ENCODE measurements at regions not wholly inside any gene's neighbourhood (a gene's known extent, or its start where the extent isn't known, plus 50 kb on each side); places are given as distances from the start of the nearest gene placed in this dataset.
"Not testable (repeated sequence)": the region's sequence is repeated elsewhere in the genome, so short reads cannot be mapped to it uniquely, and the experiment has no call there.

DNA sequence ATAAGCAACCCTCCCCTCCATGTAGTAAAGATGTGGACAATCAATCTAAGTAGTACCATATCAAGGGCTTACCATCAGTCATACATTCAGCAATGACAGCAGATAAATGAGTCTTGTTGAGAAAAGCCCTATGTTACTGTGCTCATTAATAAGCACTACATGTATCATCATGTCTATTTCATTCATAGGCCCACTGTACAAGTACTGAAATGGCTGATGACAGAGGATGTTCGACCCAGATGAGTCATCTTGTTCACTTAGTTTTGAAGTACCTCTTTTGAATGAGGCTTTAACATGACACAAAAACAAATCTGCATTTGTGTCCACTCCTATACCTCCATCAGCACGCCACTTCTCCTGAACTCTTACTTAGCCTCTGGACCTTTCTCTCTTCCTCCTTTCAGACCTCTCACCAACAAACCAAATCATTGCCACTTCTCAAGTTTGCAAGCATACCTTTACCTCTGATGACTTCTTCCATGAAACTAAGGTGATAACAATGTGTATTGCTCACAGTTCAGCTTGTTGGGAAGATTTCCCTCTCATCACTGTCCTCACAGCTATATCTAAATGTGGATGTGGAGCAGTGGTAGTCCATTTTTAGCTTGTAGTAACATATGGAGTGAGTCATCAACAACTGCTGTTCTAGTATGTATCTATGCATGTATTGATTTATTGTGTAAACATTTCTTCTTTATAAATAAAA, 921.0 kb upstream of the SLC39A10 start:
- no peak for DNase-seq

- no peak for DNase-seq
Measured at GRCh38 chr2:194730266-194730665, 926.8 kb upstream of the SLC39A10 start.

DNA sequence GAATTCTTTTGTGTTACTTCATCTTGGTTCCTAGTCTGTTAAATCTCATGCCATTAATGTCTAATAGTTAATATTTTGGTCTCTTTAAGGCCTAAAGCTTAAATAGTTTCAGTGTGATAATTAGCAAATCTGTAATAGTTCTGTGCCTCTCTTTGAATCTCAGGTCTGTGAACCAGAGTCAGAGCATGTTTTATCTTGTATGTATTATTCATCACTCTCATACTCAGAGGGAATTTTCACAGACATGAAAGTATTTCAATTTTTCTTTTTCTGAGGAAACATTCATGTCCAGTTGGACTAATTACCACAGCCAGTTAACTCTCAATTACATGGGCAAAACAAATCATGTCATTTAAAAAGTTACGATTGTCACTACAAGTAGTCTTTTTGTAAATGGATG, 931.9 kb upstream of the SLC39A10 start:
- no peak for DNase-seq

DNA sequence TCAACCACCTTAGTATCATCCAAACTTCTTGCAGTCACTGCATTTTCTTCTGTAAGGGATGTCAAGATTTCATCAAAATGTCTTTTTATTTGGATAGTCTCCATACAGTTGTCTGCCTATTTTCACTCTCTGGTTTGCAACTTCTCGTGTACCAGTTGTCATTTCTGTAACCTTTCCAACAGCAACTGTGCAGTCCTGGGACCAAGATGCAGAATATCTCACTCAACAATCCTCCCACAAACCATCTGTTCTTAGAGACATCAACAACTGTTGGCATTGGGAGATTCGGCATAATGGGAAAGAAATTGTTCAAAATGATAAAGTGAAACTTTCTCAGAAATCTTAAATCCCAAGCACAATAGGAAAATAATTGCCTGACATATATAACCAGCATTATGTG, 933.6 kb upstream of the SLC39A10 start:
- DNase-seq = no peak

- no peak for DNase-seq
Measured at GRCh38 chr2:194721227-194721626, 935.8 kb upstream of the SLC39A10 start.

GRCh38 chr2:194720462-194720861, 936.6 kb upstream of the SLC39A10 start:
- DNase-seq = no peak

- no peak for DNase-seq
Measured at GRCh38 chr2:194718881-194719280, 938.1 kb upstream of the SLC39A10 start.

- no peak for DNase-seq
Measured at GRCh38 chr2:194714541-194714940, 942.5 kb upstream of the SLC39A10 start.

GRCh38 chr2:194709840-194710239, 947.2 kb upstream of the SLC39A10 start:
- no peak for DNase-seq

DNA sequence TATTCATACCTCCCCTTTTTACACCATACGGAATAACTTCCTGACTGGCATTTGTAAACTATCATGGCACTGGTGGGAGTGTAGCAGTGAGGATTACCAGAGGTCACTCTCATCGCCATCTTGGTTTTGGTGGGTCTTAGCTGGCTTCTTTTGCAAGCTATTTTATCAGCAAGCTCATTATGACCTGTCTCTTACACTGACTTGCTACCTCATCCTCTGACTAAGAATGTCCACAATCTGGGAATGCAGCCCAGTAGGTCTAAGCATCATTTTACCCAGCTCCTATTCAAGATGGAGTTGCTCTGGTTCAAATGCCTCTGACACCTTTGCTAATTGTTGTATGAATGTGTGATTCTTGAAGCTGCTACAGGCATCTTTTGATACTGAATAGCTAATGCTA, 950.8 kb upstream of the SLC39A10 start:
- DNase-seq = no peak

DNA sequence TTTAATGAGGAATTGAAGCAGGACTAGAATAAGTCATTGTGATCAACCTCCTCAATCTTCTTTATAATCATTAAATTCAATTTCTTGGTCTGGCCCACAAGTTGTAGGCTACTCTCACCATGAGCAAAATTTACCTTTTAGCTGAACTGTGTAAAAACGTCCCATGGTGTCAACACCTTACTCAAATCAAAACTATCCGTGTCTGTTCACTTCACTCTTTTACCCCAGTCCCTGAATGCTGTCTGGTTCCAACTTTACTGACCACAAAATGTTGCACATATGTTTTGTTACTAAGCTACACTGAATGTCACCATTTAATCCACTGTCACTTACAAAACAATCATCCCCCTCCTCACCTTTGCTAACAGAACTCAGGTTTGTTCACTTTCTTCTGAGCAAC, 951.6 kb upstream of the SLC39A10 start:
- no peak for DNase-seq

DNA sequence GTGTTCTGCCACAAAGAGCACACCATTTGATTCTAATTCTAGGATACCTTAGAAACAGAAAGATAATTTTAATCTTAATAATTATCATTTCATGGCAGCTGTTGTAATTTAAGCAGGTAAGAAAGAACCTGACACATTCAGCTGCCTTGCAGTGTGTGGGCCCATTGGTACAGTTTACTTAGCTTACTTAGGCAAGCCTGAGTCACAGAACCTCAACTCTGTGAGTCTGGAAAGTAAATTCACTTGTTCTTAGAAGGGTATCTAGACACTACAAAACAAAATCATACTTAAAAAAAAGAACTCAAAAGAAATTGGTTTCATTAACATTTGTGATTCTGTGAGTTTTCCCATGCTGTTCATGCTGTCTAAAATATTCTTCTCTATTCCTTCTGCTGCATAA, 956.3 kb upstream of the SLC39A10 start:
- DNase-seq = no peak

DNA sequence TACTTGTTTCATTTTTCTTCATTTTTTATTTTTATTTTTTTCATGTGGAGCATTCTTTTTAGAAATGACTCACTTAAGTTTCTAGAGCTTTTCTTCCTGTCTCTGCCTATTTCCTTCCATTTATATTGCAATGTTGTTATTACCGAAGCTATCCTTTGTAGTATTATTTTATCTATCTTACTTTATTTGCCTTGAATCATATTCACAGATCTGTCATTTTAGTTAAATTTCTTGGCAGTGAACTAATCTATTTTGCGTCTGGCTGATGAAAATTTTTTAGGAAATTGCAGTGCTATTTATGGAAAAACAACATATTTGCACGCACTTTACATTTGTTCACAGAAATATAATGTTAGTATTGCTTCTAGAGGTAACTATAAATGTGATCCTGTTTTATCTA, 956.9 kb upstream of the SLC39A10 start:
- DNase-seq = no peak

DNA sequence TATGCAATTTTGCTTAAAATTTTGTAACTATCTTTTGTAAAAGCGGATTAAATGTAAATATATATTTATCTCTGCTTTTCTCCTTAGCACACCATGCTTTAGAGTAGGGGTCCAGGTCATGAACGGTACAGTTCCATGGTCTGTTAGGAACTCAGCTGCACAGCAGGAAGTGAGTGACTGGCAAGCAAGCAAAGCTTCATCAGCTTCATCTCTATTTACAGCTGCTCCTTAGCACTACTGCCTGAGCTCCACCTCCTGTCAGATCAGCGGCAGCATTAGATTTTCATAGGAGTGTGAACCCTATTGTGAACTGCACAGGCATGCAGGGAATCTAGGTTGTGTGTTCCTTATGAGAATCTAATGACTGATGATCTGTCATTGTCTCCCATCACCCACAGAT, 959.0 kb upstream of the SLC39A10 start:
- no peak for DNase-seq

DNA sequence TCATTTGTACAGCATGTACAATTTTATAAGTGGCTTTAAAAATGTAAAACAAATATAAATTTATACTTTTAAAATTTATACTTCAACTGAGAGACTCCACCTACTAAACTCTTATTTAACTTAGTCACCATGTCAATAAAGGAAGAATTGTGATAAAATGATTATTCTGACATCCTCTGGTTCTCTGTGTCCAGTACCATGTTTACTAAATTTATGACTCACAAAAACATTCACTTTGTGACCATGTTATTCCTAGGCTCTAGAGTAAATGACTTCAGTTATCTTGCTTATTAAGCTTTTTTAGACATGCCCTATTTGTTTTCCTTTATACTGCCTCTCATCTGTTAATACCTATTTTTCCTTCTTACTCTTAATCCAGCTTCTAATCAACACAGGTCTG, 959.6 kb upstream of the SLC39A10 start:
- DNase-seq = no peak

- DNase-seq = no peak
Measured at GRCh38 chr2:194696690-194697089, 960.3 kb upstream of the SLC39A10 start.

GRCh38 chr2:194686569-194686968, 970.5 kb upstream of the SLC39A10 start:
- DNase-seq = no peak

DNA sequence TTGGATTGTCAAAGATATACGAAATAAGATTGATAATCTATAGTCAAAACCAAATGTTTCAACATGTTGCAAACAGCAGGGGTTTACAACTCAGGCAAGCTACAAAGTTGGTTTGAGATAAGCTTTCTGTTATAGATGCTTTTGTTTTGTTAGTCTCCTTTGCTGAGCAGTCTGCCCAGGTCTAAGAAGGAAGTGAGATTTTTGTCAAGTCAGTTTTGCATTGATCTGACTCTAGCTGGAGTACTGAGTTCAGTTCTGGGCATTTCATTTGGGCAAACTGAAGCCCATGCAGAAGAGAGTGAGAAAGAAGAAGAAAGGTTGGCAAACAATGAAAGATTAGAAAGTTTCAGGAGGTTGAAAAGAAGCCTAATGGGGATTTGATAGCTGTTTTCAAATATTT, 983.0 kb upstream of the SLC39A10 start:
- no peak for DNase-seq

- DNase-seq = no peak
Measured at GRCh38 chr2:194672994-194673393, 984.0 kb upstream of the SLC39A10 start.

DNA sequence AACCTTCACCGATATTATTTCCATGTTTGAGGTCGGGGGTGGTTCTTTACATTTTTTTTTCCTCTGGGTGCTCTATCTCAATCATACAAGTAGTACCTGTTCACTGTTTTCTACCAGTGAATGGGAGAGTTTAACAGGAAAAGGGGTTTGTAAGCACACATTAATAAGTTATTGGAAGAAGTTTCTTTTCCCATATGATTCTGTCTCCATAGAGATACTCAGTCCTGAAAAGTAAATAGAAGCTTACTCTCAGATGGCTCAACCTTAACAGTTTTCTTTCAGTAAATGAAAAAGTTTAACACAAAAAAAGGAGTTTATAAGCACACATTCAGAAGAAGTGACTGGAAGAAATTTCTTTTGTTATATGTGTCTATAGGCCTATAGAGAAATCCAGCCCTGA, 995.6 kb upstream of the SLC39A10 start:
- DNase-seq = no peak

DNA sequence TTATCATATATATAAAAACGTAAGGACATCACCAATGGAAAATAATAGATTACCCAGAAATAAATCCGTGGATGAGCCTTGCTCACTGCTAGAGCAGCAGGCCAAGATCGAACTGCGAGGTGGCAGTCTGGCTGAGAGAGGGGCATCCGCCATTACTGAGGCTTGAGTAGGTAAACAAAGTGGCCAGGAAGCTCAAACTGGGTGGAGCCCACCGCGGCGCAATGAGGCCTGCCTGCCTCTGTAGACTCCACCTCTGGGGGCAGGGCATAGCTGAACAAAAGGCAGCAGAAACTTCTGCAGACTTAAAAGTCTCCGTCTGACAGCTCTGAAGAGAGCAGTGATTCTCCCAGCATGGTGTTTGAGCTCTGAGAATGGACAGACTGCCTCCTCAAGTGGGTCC, 1018.0 kb upstream of the SLC39A10 start:
- DNase-seq = not testable (repeated sequence)

DNA sequence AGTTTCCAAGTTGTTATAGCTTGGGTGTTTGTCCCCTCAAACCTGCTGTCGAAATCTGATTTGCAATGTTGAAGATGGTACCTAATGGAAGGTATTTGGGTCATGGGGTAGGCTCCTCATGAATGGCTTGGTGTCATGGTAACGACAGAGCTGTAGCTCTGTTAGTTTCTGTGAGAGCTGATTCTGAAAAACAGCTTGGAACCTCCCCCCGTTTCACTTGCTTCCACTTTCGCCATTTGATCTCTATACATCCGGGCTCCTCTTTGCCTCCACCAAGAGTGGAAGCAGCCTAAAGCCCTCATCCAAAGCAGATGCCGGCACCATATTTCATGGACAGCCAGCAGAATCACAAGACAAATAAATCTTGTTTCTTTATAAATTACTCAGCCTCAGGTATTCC, 1035.1 kb upstream of the SLC39A10 start:
- DNase-seq = no peak

DNA sequence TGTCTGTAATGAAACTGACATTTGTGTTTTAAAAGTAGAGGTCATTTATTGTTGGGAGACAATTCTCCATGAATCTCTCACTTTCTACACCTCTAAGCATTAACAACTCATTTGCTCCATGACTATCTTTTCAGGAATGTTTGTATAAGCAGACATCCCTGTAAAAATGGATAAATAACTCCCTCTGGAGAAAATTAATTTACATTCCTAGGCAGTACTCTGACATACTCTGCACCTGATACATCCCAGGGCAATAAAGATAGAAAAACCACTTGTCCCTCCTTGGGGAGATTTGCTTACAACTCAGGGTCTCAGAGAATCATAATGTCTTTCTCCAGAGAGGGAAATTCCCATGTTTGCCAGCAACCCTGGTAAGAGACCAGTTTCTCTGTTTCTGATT, 1037.7 kb upstream of the SLC39A10 start:
- no peak for DNase-seq

- no peak for DNase-seq
Measured at GRCh38 chr2:194618432-194618831, 1038.6 kb upstream of the SLC39A10 start.

- no peak for DNase-seq
Measured at GRCh38 chr2:194616334-194616733, 1040.7 kb upstream of the SLC39A10 start.

GRCh38 chr2:194610297-194610696, 1046.7 kb upstream of the SLC39A10 start:
- DNase-seq = no peak
